GM12872 (cell line): ENCODE measurements at regions not wholly inside any gene's neighbourhood (a gene's known extent, or its start where the extent isn't known, plus 50 kb on each side); places are given as distances from the start of the nearest gene placed in this dataset.

Experiments
- TF ChIP-seq, protein P1 (sequence below): IDR thresholded peaks from 3 replicates; pipeline ENCODE4 v1.5.1; 2011; ENCODE audit warnings: low read depth, mild to moderate bottlenecking, low read length, moderate library complexity; ENCODE audit not compliant: insufficient read depth

DNA sequence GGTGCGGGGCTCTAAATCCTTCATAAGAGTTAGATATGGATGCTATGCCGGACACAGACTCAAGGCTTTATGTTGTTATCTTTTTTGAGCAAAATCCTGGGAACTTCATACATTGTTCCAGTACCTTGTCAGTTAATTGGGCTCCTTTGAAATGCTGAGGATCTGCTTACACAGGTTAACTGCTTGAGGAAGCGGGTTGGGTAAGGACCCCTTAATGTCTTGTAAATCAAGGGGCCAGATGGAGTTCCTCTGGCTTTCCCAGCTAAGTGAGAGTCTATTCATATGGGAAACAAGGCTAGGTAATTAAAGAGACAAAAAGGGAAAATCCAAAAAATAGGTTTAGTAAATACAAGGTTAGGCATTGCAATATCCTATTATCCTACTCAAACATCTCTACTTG, 141.5 kb downstream of the OR2B2 start:
- TF ChIP-seq, protein P1, sequence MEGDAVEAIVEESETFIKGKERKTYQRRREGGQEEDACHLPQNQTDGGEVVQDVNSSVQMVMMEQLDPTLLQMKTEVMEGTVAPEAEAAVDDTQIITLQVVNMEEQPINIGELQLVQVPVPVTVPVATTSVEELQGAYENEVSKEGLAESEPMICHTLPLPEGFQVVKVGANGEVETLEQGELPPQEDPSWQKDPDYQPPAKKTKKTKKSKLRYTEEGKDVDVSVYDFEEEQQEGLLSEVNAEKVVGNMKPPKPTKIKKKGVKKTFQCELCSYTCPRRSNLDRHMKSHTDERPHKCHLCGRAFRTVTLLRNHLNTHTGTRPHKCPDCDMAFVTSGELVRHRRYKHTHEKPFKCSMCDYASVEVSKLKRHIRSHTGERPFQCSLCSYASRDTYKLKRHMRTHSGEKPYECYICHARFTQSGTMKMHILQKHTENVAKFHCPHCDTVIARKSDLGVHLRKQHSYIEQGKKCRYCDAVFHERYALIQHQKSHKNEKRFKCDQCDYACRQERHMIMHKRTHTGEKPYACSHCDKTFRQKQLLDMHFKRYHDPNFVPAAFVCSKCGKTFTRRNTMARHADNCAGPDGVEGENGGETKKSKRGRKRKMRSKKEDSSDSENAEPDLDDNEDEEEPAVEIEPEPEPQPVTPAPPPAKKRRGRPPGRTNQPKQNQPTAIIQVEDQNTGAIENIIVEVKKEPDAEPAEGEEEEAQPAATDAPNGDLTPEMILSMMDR: no peak

DNA sequence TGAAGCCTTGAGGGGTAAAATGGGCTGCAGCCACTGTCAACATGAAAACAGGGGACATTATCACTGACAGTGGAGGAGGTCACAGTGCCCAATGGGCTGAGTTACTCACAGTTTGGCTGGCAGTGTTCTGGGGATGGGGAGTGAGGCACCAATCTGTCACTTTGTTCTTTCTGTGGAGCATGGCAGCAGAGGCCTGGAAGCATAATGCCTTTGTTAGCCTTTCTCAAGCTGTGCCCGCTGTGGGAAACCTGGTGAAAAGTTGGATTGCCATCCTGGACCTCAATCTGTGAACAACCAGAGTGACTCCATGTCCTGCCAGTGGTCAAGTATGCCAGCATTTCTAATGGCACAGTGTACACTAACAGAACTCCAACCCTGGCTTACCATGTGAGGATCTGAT, 143.6 kb downstream of the OR2B2 start:
- TF ChIP-seq, protein P1: no peak

DNA sequence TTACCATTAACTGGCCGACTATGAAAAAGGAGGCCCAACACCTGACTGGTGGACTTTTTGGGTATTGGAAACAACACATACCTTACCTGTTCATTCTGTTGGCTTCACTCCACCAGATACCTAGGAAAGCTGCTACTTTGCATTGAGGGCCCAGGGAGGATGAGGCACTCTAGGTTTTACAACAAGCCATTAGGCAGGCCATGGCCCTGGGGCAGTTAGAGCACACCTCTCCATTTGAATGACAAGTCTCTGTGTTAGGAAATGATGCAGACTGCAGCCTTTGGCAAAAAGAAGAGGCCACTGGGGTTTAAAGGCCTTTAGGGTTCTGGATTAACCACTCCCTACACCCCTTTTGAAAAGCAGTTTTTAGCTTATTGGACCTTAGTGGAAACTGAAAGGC, 144.3 kb downstream of the OR2B2 start:
- TF ChIP-seq, protein P1: no peak

DNA sequence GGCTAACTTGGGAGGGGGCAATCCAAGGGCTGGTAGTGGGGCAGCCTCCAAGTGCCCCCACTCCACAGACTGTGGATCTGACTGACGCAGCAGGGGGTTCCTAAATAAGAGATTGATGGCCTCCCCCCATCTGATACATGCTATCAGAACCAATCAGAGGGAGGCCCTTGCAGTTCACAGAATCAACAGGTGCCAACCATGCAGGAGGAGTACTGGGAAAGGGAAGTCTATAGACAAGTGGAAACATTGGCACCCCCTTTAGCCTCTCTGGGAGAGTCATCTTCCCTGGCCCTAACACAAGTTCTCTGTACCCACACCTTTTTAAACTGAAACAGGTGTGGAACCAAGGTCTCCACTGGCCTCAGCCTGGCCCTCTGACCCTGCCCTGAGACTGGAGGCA, 145.8 kb downstream of the OR2B2 start:
- TF ChIP-seq, protein P1: no peak

DNA sequence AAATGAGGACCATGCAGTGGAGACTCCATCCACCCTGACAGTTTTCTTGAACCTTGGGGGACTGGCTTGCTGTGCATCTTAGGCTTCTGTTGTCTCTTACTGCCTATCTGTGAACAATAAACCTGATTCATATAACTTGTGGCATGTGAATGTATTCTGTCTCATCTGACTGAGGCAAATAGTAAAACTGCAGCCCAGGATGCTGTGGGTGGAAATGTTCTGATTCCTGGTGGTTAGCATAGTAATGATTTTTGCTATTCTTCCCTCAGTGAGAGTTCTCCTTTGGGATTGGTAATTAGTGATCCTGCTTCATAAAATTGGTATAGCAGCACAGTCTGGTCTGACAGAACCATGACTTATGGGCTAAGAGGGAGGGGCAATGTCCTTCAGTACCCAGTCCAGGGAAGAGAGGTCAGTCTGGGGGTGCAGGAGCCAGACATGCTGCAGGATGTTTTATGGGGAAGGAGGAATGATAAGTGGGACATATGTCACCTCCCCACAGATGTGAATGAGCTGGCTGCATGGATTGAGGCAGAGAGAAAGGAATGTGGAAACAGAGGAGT, 147.1 kb downstream of the OR2B2 start:
- TF ChIP-seq, protein P1: no peak

DNA sequence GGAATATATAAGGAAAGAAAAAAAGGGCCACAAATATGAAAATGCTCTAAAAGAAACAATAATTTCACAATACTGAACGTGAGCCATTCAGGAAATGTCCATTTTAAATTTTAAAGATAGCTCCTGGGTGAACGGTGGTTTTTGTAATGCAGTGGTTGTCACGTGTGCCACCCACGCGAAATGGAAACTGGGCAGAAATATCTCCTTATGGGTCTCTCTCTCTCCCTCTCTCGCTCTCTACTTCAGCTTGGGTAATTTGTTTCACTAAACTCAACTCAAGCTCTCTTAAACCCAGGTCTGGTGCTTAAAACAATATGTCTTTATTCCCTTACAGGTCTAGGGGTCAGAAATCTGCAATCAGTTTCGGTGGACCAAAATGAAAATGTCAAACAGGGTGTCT, 150.8 kb downstream of the OR2B2 start:
- TF ChIP-seq, protein P1: no peak

DNA sequence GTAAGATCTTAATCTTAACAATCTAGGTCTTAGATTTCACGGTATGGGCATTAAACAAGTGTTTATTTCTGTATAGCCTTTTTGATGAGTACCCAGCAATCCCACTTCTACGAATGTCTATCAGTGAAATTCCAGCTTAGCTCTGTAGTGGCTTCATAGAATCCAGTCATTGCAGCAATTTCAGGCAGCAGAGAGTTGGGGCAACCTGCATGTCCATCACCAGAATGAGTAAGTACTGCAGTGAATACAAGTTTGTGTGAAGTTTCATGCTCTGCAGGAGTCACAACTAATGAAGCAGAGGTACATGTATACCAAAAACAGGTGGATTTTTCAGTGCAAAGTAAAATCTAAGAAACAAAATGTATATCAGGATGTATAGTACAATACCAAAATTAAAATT, 151.7 kb downstream of the OR2B2 start:
- TF ChIP-seq, protein P1: no peak
